Stimulated activated CD4-positive, alpha-beta T cell treated with anti-CD3 and anti-CD28 coated beads, Interleukin-15, amount 100 ng/mL, for 48 hours (primary cell): ENCODE measurements at regions not wholly inside any gene's neighbourhood (a gene's known extent, or its start where the extent isn't known, plus 50 kb on each side); places are given as distances from the start of the nearest gene placed in this dataset.

ENCODE experiments used
- DNase-seq, 2 donors: peaks; one replicate each; pipeline ENCODE4 v3.0.0-alpha.2; 2020; ENCODE audit warnings: low read depth in 2 of 2

DNA sequence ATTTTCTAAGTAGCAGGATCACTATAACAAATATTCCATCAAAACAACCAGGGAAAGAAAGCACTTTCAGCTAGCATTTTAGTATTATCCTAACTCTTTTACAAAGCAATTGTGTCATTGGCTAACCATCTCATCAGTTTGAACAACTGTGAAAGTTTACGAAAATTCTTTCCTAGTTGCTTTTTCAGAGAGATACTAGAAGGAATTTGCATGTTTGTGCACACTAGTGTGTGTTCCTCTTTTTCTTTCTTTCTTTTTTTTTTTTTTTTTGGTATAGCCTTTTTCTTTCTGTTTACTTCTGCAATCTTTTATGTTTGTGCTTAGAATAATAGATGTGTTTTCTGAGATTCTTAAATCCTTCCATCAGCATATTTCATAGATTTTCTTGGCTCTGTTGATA, 124.7 kb upstream of the SEMA6A start:
- no peak for DNase-seq

DNA sequence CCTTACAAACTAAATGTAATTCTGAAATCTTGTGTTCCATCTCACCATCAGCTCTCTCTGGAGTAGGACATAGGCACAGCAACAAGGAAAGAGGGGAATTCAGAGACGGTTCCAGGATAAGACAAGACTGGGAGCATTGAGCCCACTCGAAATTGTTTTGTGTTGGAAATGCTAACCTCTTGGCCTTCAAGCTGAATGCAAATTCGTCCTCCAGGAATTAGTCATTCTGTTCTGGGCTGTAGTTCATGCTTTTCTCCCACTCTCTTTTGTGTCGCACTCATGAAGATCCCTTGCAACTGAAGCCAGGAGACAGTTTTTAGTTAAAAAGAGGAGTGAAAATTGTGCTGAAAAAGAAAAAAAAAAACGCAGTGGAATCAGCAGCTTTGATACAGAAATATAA, 121.7 kb upstream of the SEMA6A start:
- DNase-seq: no peak

GRCh38 chr5:116695681-116696080, 121.1 kb upstream of the SEMA6A start:
- DNase-seq: no peak

- no peak for DNase-seq
Measured at GRCh38 chr5:116686438-116686837, 111.8 kb upstream of the SEMA6A start.

GRCh38 chr5:116685931-116686330, 111.3 kb upstream of the SEMA6A start:
- no peak for DNase-seq

- no peak for DNase-seq
Measured at GRCh38 chr5:116685069-116685468, 110.4 kb upstream of the SEMA6A start.

DNA sequence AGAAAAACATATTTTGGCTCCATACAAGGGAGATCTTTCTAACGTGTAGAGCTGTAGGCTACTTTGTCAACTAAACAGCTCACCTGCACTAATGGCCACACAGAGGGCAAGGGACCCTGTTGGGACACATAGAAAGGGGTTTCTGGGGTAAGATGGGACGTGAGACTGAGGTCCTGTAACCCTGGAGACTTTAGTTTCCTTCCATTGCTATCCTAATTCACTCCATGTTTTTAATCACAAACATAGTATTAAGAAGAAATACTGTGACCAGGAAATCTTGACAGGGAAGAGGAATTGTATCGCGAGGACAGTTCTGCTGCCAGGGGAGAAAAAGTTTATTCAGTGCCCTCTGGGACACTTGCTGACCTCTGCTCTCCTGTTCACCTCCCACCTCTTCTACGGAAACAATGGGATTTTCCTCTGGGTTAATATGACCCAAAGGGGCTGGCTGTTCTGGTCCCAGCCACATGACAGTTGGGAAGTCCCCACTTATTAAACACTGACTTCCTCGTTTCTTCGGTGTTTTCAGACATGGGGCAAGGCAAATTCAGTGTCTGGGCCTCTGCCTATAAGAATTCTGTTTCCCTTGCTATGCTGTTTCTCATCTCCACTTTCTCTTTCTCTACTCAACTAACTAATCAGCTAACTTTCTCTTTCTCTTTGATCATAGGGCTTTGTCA, 106.9 kb upstream of the SEMA6A start:
- DNase-seq: no peak

DNA sequence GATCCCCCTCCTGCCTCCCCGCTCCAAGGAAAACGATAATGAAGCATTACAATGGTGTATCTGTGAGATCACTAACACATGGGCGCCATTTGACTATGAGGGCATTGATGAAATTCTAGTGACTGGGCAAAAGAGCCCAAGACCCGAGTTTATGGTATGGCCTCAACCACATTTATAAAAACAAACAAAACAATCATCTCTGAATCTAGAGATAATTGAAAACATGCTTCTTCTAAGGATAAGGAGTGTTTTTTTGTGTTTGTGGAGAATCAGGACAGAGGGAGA, 100.9 kb upstream of the SEMA6A start:
- DNase-seq: no peak

DNA sequence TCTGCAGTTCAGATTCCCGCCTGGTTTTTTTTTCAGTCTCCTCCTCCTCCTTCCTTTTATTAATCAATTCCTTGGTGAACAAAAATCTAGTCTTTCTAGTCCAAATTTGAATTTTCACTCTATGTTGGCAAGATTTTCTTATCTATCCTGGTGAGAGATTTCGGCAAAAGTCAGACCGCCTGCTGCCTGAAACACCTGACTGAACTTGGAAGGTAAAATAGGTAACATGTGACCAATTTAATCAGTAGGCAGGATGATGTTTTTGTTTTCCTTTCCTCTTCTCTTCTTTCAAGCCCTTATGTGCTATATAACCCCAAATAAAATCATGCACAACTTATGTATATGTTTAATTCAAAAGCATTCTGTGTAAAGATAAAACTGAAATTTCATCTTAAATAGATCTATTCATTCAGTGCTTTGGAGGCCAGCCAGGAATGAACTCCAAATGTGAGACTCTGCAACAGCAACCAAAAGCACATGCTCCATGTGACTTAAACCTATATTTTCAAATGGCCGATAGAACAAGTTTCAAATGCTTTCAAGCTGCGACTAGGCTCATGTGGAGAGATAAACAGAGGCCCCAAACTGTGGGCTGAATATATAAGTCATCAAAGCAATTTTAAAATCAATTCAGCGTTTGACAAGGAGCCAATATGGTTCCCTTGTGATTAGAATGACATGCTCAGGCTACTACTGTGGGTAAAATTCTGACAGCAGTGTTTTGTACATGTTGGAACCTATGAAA, 100.4 kb upstream of the SEMA6A start:
- no peak for DNase-seq

GRCh38 chr5:116673453-116673852, 98.8 kb upstream of the SEMA6A start:
- no peak for DNase-seq

GRCh38 chr5:116672203-116672602, 97.6 kb upstream of the SEMA6A start:
- DNase-seq: no peak

DNA sequence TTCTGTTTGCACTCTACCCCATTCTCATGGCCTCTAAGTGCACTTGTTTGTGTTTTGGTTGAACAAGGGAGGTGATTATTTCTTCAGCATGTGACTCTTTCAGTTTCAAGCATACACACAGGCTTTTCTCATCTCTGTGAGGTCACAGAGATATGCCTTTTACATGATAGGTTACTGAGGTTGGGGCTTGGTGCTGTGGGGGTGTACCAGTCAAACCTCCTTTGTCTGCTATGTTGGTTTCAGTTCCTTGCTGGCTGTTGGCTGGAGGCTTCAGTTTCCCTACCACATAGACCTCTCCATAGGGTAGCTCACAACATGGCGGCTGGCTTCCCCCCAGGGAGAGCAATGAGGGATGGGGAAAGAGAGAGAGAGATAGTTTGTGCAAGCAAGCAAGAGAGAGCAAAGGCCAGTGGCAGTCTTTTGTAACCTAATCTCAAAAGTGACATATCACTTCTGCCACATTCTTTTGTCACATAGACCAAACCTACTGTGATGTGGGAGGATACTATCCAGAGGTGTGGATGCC, 96.7 kb upstream of the SEMA6A start:
- no peak for DNase-seq

DNA sequence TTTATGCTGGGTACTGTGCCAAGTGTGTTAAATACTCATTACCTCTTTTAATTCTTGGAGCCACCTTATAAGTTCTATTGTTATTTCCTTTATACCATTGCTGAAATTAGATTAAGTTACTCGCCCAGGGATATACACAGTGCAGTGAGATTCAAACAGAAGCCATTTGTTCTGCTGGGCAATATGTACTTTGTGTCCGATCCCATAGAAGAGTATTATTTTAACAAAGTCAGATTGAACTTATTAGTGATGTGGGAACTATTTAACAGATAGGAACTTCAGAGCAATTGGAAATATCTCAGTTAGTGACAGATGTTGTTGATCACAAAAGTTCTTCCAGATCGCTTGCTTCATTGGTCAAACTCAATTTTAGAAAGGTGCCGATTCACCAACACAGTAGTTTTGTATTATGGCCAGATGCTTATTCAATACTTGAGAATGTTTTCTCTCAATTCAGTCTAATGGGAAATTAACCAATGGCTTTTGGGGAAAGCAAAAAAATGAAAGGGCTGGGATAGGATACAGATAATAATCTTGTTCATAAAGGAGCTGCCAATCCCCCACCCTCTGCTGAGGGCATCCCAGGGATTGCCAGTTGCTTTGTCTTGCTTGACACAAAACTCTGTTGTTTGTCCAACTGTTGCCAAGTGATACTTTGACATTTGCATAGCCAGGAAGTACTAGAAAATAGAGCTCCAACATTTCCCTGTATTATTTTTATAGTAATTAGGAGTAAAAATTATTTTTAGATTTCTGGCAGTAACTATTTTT, 94.8 kb upstream of the SEMA6A start:
- DNase-seq: no peak

DNA sequence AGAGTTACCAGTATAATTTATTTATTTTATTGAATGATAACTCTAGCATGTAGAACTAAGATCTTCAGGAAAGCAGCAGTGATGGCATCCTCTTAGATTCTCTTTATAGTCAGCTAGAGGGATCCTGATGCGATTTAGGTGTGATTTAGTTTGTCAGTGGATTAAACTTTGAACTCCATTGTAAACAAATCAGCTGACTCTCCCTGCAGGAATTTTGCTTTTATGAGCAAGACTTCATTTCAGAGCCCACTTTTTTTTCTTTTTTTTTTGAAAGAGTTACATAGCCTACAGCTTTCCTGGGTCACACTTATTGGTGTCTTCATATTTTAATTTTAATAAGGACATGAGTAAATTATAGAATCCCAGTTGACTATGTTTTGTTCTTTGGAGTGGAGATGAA, 93.8 kb upstream of the SEMA6A start:
- DNase-seq: no peak

- no peak for DNase-seq
Measured at GRCh38 chr5:116666901-116667300, 92.3 kb upstream of the SEMA6A start.

GRCh38 chr5:116664988-116665387, 90.4 kb upstream of the SEMA6A start:
- DNase-seq: no peak

GRCh38 chr5:116663081-116663480, 88.5 kb upstream of the SEMA6A start:
- no peak for DNase-seq

- DNase-seq: no peak
Measured at GRCh38 chr5:116661419-116661818, 86.8 kb upstream of the SEMA6A start.

DNA sequence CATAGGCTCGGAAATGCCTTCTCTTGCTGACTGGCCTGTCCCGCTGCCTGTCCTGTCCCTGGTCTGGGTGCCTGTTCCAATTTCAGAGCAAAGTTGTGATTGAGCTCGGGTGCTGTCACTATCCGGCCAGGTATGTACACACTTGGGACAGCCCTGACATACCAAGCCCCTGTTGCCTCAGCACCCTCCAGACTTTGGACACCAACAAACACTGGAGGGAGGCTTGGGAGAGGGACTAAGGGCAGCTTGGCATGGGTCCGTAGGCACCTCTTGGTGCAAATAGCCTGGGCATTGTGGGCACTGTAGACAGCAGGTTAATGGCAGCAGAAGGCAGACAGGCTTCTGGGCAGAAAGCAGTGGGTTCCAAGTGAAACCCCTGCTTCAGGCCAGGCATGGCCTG, 86.3 kb upstream of the SEMA6A start:
- DNase-seq: no peak

DNA sequence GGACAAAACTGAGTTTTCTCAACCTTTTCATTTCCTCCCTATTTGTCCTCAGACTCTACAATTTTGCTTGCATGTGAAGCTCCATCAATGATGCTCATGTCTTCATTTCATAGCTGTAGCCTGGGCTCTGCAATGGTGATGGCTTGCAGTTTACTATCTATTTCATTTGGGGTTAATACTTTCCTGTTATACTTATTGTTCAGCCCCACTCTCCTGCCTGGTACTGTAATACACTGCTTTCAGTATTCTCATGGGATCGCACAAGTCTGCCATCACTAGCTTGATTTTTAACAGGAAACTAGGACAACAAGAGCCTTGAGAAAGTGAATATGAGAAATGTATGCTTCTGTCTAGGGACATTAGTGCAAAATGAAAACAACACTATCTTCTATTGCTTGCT, 84.2 kb upstream of the SEMA6A start:
- DNase-seq: no peak

DNA sequence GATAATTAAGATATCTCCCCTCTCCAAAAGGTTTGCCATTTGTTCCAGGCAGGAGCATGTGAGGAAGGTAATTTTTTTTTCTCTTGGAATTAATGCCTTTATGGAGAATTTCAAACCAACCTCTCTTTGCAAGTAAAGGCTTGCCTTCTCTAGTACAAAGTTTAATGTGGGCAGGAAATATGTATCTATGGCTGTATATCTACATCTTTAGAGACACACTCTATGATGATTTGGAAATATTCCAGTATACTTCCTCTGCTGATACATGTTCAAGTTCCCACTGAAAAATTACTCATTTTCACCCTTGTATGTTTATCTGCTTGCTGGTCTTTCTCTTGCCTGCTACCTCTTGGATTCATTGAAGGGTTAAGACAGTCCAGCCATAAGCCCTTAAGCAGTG, 83.5 kb upstream of the SEMA6A start:
- DNase-seq: no peak

DNA sequence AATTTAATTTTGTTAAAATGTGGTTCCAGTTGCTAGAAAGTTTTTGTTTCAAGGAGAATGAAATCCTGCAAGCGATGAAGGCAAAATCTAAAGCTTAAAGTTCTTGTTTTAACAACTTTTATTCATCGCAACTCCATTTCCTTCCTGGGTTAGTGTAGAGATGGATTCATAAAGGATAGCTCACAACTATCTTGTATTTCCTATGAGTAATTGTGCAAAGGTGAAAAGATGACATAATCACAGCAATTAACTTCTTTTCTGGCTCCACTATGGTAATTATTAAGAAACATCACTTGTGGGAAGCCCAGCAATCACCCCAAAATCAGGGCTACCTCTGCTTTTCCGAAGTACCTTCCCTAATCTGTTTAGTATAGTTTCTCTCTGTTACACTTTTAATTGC, 80.8 kb upstream of the SEMA6A start:
- DNase-seq: no peak

GRCh38 chr5:116654925-116655324, 80.3 kb upstream of the SEMA6A start:
- no peak for DNase-seq
